GM19238 (cell line): ENCODE measurements at regions not wholly inside any gene's neighbourhood (a gene's known extent, or its start where the extent isn't known, plus 50 kb on each side); places are given as distances from the start of the nearest gene placed in this dataset.

Experiments
- DNase-seq: peaks from one replicate; pipeline ENCODE4 v3.0.0; 2011; ENCODE audit warnings: low spot score; ENCODE audit not compliant: insufficient read length

- no peak for DNase-seq
Measured at GRCh38 chr2:144084114-144084661, 435.7 kb downstream of the ZEB2 start.

- DNase-seq, result no peak
Measured at GRCh38 chr2:144083211-144083610, 436.7 kb downstream of the ZEB2 start.

- no peak for DNase-seq
Measured at GRCh38 chr2:144082777-144083176, 437.1 kb downstream of the ZEB2 start.

GRCh38 chr2:144082327-144082726, 437.6 kb downstream of the ZEB2 start:
- no peak for DNase-seq

- no peak for DNase-seq
Measured at GRCh38 chr2:144081272-144081671, 438.6 kb downstream of the ZEB2 start.

- DNase-seq, result no peak
Measured at GRCh38 chr2:144079803-144080202, 440.1 kb downstream of the ZEB2 start.

GRCh38 chr2:144078802-144079724, 440.9 kb downstream of the ZEB2 start:
- DNase-seq, result no peak

GRCh38 chr2:144078106-144078505, 441.8 kb downstream of the ZEB2 start:
- DNase-seq, result no peak

DNA sequence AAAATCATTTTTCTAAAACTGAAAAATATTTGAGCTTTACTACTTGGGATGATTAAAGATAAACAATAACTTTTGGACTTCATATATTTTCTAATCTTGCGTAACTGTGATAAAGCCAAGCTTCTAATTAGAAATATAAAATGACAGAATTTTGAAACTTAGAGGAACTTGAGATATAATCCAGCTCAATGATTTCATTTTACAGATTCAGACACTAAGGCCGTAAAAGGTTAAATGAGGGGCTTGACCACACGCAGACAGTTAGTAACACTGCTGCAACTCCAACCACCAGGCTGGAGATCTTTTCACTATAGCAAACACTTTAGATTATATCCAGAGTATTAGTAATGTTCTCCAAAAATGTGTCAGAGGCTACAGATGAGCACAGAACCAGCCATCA, 445.5 kb downstream of the ZEB2 start:
- DNase-seq, result no peak

DNA sequence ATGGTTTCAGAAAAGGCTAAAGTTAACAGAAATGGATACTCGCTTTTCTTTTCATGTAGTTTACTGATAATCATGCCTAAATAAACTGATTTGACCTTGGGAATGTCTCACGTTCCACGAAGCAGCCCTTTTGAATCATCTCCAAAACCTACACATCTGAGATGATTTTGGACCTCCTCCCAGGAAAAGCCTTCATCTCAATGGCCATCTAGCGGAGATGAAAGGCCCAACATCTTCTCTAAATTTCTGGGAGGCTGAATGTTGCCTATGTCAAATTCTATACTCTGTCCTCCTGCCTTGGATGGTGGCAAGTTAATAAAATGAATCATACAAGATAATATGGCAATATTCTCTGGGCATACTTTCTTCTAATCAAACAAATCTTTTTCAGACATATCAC, 448.5 kb downstream of the ZEB2 start:
- no peak for DNase-seq

GRCh38 chr2:144067506-144067905, 452.4 kb downstream of the ZEB2 start:
- no peak for DNase-seq

DNA sequence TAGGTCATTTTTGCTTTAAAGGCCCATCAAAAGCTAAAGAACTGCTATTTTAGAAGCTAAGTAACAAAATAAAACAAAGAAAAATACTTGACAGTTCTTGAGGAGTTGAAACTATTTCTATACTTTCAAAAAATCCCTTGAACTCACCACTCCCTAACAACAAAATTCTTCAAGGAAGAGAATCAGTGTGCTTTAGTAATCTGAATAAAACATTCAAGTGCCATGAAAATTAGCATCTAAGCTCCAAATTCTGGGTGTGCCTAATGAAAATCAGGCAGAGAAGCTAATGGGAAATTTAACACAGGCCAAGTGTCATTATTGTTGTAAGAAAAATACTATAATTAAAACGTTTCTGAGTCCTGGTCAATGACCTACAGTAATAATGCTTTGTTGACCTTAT, 456.3 kb downstream of the ZEB2 start:
- DNase-seq, result no peak

DNA sequence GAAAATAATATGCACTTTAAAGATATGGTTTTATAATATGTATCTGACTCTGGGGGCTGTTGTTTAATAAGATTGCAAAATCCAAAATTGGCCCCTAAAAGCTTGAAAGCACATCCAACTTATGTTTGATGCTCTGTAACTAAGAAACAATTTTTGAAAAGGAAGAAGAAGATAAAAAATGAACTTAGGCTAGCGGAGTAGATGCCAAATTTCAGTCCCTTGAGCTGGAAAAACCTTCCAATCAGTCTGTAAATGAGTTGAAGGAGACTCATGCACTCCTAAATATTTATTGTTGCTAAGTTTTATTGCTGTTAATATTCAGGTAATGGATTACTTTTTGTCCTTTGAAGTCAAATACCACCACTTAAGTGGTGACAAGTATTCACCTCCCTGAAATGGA, 465.0 kb downstream of the ZEB2 start:
- no peak for DNase-seq

DNA sequence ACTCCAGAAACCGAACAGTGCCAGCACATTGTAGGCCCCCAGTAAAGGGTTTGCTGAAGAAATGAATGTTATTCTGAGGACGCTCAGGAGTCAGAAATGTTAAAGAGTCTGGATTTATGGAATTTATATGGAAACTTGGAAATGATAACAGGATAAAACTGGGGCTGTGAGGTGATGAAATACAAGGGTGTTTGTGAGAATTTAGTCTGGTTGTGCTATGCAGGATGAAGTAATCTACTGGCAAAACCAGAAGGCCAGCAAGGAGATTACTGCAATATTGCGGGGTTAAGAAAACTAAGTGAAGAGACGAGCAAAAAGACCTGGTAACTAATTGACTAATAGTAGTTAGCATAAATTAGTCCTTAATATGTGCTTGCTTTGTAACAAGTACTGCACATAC, 467.8 kb downstream of the ZEB2 start:
- DNase-seq, result no peak

GRCh38 chr2:144049137-144049536, 470.8 kb downstream of the ZEB2 start:
- no peak for DNase-seq

DNA sequence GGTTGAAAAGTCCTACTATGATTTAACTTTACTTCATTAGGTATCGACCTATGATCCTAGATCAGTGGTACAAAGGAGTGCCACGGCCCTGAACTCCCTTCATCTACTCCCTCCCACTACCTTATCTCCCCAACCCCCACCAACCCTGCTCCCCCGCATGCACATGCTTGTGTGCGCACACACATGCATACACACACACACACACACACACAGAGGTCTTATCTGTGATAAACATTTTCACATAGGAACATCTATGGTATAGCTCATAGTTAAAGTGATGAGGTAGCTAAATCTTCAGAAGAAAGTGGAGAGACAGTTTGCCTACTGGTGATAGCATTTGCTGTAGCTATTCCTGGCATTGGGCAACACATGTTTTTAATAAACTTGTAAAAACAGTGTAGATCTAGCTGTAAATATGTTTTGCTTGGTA, 471.3 kb downstream of the ZEB2 start:
- DNase-seq, result no peak

GRCh38 chr2:144042751-144043150, 477.2 kb downstream of the ZEB2 start:
- DNase-seq, result no peak

DNA sequence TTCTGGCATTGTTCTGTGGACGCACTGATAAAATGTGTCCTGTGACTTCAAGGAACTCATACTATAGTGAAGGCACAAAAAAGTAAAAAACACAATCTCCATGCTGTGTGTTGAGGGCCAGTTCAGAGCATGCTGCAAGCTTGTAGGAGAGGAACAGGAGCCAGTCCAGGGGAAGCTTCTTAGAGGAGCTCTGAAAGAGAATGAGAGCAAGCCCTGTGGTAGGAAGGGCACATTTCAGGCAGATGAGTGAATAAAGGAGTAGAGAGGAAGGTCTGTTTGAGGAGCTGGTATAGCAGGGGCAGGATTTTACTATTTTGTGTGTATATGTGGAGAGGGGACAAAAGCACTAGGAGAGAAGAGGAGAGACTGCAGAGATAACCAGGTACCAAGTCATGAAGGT, 478.3 kb downstream of the ZEB2 start:
- DNase-seq, result no peak

DNA sequence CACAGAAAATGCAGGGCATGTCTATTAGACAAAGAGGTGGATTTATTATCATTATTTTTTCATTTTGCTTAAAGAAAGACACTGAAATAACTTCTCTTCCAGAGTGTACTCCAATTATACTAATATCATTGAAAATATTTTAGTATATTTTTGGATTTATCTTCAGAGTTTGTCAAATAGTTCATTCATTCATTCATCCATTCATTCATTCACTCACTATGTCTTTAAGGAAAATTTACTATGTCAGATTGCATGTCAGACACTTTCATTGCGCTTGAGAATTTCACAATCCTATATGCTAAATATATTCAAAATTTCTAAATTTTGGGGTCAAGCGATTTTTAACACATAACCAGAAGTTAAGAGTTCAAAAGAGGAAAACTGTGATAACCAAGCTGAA, 479.1 kb downstream of the ZEB2 start:
- no peak for DNase-seq

DNA sequence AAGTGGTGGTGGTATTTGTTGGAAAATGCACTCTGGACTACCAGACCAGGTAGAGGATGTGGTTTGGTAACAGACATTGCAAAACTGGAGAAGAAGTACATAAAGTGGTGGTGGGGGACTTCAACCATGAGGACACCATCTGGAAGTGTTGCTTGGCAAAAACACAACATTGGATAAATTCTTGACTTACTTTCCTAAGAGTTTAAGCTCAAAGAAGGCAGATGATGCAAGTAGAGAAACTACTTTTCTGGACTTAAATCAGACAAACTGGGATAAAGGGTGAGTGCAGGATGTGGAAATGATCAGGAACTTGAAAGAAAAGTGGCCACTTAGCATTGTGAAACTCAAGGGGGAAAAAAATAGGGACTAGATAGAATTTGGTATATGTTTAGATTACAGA, 487.4 kb downstream of the ZEB2 start:
- no peak for DNase-seq

DNA sequence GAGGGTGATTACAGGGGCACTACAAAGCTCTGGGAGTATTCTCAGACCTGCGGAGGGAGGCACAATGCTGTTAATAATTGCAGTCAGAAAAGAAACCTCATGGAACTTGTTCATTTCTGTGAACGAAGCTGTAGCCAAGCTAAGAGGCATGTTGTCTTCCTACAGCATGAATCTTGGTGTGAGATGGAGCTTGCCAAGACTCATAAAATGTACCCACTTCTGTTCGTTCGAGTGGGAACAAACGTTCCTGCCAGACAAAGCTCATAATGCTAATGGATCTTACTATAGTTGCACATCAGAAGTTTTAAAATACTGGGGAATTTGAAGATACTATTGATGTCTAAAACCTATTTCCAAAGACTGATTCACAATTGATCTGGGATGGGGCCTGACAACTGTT, 489.1 kb downstream of the ZEB2 start:
- no peak for DNase-seq

- no peak for DNase-seq
Measured at GRCh38 chr2:144027593-144027992, 492.3 kb downstream of the ZEB2 start.

DNA sequence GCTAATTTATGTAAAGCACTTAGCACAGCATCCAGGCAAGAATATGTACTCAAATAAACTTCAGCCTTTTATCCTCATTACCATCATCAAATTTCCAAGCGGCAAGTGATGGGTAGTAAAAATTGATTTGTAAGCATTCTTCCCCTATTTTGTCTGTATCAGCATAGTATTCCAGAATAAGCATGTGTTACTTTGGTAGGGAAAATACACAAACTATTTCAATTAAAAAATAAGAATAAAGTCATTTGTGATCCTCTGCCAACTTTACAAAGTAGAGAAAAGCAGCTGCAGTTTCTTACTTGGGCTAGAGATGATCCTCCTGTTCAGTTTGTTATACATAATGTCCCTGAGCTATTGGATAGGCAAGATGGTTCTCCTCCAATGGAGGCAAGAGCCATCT, 493.2 kb downstream of the ZEB2 start:
- DNase-seq, result no peak
